ENCODE measurements at regions not wholly inside any gene's neighbourhood (a gene's known extent, or its start where the extent isn't known, plus 50 kb on each side); places are given as distances from the start of the nearest gene placed in this dataset.

- H3K27me3 Mint-ChIP-seq: no peaks in the 10 kb centered on the region
- H3K4me3 Mint-ChIP-seq (ENCODE audit: low read depth): no peak overlapping the region
- no peaks in the 10 kb centered on the region for H3K36me3 Mint-ChIP-seq (ENCODE audit: insufficient read depth)
- no peaks in the 10 kb centered on the region for H3K9me3 Mint-ChIP-seq (ENCODE audit: low read depth)
- H3K4me1 Mint-ChIP-seq (ENCODE audit: low read depth): no peaks in the 10 kb centered on the region
- no peak for TF ChIP-seq CTCF (IDR thresholded peaks at IDR 0.05; ENCODE audit: unreplicated experiment)
- DNase-seq (ENCODE audit: low spot score, unreplicated experiment): no peak
- H3K27ac Mint-ChIP-seq: no peak overlapping the region
Observed at GRCh38 chr3:111303760-111304159, 232.1 kb downstream of the NECTIN3 start.

GRCh38 chr3:111307676-111308075, 234.3 kb upstream of the CD96 start:
- no peak for DNase-seq (ENCODE audit: low spot score, unreplicated experiment)
- no peaks in the 10 kb centered on the region for H3K27me3 Mint-ChIP-seq
- H3K27ac Mint-ChIP-seq: no peak overlapping the region
- H3K4me3 Mint-ChIP-seq (ENCODE audit: low read depth): no peak overlapping the region
- no peaks in the 10 kb centered on the region for H3K9me3 Mint-ChIP-seq (ENCODE audit: low read depth)
- H3K4me1 Mint-ChIP-seq (ENCODE audit: low read depth): peaks cover 9% of the 10 kb centered on the region
- no peaks in the 10 kb centered on the region for H3K36me3 Mint-ChIP-seq (ENCODE audit: insufficient read depth)
- no peak for TF ChIP-seq CTCF (IDR thresholded peaks at IDR 0.05; ENCODE audit: unreplicated experiment)

GRCh38 chr3:111311126-111311525, 230.9 kb upstream of the CD96 start:
- DNase-seq (ENCODE audit: low spot score, unreplicated experiment): no peak
- Mint-ChIP-seq H3K36me3 (ENCODE audit: insufficient read depth) (no peaks in the 10 kb centered on the region), H3K27me3 (peaks cover 4% of the 10 kb centered on the region), H3K4me1 (ENCODE audit: low read depth) (peaks cover 12% of the 10 kb centered on the region), H3K27ac (no peak overlapping the region), H3K4me3 (ENCODE audit: low read depth) (no peak overlapping the region), H3K9me3 (ENCODE audit: low read depth) (no peaks in the 10 kb centered on the region)
- TF ChIP-seq CTCF (IDR thresholded peaks at IDR 0.05; ENCODE audit: unreplicated experiment): no peak

- Mint-ChIP-seq H3K4me1 (ENCODE audit: low read depth) (peaks cover 12% of the 10 kb centered on the region), H3K9me3 (ENCODE audit: low read depth) (no peaks in the 10 kb centered on the region), H3K27ac (no peak overlapping the region), H3K36me3 (ENCODE audit: insufficient read depth) (no peaks in the 10 kb centered on the region), H3K27me3 (peaks cover 4% of the 10 kb centered on the region), H3K4me3 (ENCODE audit: low read depth) (no peak overlapping the region)
- no peak for TF ChIP-seq CTCF (IDR thresholded peaks at IDR 0.05; ENCODE audit: unreplicated experiment)
- DNase-seq (ENCODE audit: low spot score, unreplicated experiment): no peak
Observed at GRCh38 chr3:111311709-111312235, 230.2 kb upstream of the CD96 start.

- Mint-ChIP-seq H3K4me3 (ENCODE audit: low read depth) (no peak overlapping the region), H3K4me1 (ENCODE audit: low read depth) (peaks cover 12% of the 10 kb centered on the region), H3K9me3 (ENCODE audit: low read depth) (no peaks in the 10 kb centered on the region)
Observed at GRCh38 chr3:111314181-111314873, 227.7 kb upstream of the CD96 start.

More at GRCh38 chr3:111314181-111314873, 227.7 kb upstream of the CD96 start:
- peaks cover 4% of the 10 kb centered on the region for H3K27me3 Mint-ChIP-seq
- no peak overlapping the region for H3K27ac Mint-ChIP-seq
- DNase-seq (ENCODE audit: low spot score, unreplicated experiment): no peak
- no peaks in the 10 kb centered on the region for H3K36me3 Mint-ChIP-seq (ENCODE audit: insufficient read depth)
- no peak for TF ChIP-seq CTCF (IDR thresholded peaks at IDR 0.05; ENCODE audit: unreplicated experiment)
